HG02588 (cell line): ENCODE measurements at regions not wholly inside any gene's neighbourhood (a gene's known extent, or its start where the extent isn't known, plus 50 kb on each side); places are given as distances from the start of the nearest gene placed in this dataset.

Source experiments
- ATAC-seq: cut with Tn5 transposase; IDR thresholded peaks from one replicate; pipeline ENCODE4 v1.9.1; 2021; ENCODE audit warnings: mild to moderate bottlenecking, moderate library complexity; ENCODE audit not compliant: unreplicated experiment

DNA sequence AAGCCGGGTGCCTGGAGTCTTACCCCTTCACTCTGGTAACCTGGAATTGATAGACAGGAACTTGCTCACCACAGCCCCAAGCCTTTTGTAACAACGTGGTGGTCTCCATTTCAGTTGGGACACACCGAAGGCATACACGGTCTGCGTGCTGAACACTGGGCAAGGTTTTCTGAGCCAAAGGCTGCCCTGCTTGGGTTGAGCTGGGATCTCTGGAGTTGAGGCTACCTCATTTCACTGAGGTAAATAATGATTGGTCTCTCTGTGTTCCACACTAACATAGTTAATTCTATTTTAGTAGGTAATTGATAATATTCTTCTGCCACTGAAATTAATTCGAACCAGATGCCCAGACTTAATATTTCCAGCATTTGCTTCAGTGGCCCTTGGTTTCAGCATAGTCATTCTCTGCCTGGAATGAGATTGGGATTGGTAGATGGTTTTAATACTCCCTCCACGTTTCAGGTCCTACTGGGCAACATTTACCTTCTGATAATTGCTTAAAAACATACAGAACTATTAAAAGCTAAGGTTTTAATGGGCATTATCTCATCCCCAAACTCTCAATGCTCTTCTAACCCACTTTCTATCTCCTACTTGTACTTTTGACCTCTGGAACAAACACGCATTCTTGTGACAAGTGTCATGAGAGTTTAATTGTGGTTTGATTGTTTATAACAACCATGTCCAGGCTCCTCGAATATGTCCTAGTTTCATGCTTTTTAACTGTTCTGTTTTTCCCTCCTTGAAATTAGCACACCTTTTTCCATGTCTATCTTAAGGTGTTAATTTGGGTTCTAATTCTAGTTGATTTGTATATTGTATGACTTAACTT lies 202.3 kb upstream of the KLF6 start:
- ATAC-seq: no peak

DNA sequence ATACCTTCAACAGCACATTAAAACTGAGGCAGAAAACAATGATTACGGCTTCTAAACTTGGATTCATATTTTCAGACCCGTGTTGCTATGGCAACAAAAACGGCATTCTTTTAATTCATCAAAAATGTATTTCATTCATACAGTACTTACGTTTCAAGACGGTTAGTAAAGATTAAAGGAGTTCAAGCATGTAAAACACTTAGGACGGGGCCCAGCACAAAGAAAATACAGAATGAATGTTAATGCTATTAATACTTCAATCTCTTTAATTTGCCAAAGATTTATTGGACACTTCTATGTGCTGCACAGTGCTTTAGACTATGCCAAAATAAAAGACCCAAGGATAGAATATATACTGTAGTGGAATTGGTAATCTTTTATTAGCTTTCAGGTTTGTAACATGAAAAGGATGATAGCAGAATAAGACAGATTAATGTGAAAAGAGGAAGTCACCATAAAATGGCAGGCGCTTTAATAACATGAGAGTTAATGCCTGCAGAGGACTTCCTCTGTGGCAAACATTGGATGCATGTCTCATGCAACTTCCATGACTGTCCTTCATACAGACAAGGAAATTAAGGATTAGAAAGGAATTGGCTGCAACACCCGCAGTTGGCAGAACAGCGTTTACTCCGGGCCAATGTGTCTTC lies 201.6 kb upstream of the KLF6 start:
- no peak for ATAC-seq

DNA sequence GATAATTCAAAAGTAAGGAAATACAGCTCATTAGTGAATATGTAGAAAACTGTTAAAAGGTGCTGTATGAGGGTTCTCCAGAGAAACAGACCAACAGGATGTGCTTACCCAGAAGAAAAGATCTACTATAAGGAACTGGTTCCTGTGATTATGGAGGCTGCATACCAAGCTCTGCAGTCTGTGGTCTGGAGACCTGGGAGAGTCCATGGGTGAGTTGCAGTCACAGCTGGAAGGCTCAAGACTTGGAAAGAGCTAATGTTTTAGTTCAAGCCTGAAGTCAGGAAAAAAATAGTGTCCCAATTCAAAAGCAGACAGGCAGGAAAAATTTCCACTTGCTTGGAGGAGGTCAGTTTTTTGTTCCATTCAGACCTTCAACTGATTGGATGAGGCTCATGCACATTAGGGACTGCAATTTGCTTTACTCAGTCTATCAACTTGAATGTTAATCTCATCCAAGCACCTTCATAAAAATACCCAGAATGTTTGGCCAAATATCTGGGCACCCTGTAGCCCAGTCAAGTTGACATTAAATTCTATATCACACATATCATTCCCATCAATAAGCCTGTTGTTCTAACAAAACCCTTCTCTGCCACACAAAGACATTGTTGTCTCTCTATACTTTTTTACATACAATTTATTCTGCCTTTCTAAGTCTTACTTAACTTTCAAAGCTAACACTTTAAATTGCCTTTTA lies 197.9 kb upstream of the KLF6 start:
- ATAC-seq: no peak

DNA sequence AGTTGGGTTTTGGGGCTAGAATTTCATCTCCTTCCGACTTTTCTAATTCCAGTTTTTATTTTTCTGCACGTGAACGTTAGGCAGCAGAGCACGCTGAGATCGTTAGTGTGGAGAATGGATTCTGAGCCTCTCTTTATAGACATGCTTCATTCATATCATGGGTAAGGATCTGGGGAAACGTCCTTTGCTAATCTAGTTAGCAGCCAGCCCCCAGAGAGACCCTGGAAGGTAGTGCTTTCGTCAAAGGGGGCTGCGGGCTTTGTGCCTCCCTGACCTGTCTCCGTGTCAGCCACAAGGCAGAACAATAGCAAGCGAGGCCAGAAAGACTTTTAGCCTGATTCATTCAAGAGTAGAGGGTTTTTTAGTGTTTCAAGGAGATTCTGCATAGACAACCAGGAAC lies 196.3 kb upstream of the KLF6 start:
- ATAC-seq: no peak

DNA sequence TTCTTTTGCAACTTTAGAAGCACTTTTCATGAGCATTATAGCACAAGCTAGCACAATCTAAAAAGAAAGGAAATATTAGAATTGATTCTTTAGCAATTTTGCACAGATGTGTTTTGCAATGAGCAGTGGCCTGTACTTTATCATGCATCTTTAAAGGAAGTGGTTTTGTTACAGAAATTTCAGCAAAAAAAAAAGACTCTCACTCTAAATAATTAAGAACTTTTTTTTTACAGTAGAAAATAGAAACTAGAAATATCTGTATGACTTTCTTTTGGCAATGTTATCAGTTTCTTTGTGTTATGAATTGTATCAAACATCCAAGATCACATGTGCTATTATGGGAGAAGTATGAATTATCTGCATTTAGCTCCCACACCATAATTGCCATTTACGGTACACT lies 195.7 kb upstream of the KLF6 start:
- ATAC-seq: no peak

DNA sequence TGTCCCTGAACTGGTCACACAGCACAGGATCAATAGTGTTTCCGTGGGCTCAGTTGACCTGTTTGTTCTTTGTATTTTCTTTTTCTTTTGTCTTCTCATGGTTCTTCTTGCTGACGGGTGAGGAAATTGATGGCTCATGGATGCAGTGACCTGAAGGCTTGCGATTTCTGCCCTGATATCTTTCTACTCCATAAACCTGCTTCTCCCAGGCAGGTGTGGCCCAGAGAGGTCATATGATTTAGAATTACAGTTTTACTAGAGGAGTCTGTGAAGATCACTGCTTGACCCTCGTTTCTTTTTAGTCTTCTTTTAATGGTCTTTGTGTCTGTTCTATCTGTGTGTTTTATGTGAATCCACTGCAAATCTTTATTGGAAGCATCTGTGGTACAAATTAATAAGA lies 195.1 kb upstream of the KLF6 start:
- ATAC-seq: no peak

DNA sequence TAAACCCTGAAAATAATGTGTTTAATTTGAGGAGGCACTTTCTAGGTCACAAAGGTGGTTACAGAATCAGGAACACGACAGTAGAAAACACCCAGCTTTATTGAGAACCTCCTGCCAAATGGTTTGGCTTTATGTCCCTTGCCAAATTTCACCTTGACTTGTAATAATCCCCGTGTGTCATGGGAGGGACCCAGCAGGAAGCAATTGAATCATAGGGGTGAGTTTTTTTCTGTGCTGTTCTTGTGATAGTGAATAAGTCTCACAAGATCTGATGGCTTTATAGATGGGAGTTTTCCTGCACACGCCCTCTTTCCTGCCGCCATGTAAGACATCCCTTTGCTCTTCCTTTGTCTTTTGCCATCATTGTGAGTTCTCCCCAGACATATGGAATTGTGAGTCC lies 193.8 kb upstream of the KLF6 start:
- no peak for ATAC-seq

DNA sequence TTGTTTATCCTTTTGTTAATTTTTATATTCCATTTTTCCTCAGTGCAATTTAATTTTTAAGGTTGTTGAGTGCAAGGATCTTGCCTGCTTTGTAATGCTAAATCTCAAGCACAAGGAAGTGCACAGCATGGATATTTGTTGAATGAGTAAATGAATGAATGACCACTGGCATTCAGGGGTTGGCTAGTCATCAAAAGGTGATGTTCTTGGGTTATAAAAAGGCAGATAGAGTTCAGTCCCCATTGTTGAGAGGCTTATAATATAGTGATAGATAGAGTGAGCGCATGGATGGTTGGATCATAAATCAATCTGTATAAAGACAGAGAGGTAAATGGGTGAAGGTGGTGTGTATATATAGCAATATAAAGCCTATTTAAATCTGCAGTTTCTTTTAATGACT lies 193.2 kb upstream of the KLF6 start:
- ATAC-seq: no peak

DNA sequence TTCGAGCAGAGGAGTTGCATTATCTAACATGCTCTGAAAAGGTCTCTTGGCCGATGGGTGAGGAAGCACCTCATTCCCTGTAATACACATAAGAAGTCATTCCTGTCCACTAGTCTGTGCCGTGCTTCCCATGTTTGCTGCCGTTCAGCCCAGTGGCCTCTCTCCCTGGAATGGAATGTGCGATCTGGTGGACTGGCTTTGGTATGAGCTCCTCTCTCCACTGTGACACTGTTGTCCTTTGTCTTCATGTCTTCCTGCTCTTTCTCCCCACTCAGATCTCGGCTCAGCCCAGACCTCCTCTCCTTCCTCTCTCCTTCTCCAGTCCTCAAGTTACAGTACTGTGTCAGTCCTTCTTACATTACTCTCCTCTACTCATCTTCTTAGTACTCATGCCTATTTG lies 192.8 kb upstream of the KLF6 start:
- no peak for ATAC-seq

DNA sequence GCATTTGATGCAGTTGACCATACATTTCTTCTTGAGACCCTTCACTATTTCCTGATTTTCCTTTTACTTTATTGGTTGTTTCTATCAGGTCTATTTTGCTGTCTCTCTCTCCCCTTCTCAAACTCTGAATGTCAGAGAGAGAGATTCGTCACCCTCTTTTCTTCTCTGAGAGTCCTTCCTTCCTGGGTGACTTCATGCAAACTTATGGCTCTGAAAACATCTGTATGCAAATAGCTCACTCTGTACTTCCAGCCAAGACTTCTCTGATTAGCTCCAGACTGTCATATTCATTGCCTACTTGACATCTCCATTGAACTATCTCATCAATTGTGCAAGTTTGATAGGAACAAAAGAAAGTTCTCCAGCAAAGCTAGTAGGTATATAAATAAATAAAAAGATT lies 191.7 kb upstream of the KLF6 start:
- ATAC-seq: no peak

DNA sequence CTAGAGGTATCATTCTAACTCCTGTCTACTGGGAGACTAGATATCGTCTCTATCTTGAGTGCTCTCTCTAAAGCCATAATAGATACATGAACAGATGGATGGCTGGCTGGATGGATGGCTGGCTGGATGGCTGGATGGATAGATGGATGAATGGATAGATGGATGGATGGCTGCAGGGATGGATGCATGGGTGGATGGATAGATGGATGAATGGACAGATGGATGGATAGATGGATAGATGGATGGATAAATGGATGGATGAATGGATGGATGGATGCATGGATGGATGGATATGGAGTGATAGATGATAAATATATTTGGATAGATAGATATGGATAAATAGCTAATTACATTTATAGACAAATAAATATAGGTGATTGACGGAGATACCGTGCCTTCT lies 191.2 kb upstream of the KLF6 start:
- ATAC-seq: no peak

DNA sequence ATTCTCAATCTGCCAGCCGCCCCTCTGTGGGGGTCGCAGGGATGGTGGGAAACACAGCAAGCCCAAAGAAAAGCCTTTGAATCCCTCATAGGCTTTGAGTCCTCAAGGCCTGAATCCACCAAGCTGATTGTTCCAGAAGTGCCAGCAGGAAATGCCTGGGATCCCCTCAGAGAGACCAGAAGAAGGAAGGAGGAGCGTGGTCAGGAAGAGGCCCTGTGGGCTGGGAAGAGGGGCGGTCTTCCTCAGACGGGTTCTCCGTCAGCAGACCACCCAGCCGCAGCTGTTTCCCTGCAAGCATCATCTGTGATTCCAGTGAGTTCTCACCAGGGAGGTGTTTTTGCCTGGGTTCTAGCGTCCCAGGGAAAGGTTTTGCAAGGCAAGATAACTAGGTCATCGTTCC lies 190.0 kb upstream of the KLF6 start:
- ATAC-seq: no peak

DNA sequence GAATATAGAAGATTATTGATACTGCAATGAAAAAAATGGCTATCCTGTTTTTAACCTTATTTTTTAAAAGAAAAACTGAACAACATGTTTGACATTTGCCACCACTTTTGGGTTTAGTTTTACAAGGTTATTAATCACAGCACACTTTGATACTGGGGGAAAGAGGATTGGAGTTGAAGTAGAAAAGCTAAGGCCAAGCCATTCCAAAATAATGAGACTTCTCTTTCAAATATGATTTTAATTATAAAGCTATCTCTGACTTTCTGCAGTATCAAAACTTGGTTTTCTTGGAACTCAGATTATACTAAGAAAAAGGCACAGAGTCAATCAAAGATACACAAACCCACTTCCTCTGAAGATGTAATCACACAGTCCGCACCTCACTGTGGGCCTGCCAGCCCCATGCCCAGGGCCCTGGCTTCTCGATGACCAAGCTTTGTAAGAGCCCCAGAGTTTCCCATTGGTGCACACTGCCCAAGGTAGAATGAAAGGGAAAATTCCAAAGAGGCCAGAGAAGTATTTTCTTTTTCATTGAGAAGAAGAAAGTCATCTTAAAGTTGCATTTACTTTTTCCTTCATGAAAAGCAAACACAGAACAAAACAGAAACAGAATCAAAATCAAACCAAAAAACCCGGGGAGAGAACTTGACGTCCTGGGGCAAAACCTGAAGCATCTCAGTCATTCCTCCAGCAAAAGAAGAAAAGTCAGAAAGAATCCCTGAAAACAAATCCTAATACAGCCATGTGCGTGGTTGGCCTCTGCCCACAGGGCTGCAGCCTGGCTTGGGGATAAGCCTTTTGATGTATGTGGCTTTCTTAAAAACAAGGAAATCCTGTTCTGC lies 187.7 kb upstream of the KLF6 start:
- ATAC-seq: no peak

DNA sequence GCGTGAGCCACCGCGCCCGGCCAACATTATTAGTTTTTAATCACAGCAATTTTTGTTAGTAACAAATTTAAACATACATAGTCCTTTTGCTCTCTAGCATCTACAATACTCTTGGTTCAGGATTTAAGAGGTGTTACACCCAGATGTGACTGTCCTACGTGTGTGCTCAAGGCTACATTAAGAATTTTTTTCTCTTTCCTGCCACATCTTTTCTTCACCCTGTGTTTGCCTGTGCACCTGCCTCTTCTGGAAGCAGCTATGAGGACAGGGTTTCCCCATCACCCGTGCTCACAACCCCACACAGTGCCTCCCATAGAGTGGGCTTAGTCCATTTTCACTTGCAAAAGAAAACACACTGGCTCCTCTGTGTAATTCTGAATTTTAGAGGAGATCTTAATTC lies 186.7 kb upstream of the KLF6 start:
- no peak for ATAC-seq

DNA sequence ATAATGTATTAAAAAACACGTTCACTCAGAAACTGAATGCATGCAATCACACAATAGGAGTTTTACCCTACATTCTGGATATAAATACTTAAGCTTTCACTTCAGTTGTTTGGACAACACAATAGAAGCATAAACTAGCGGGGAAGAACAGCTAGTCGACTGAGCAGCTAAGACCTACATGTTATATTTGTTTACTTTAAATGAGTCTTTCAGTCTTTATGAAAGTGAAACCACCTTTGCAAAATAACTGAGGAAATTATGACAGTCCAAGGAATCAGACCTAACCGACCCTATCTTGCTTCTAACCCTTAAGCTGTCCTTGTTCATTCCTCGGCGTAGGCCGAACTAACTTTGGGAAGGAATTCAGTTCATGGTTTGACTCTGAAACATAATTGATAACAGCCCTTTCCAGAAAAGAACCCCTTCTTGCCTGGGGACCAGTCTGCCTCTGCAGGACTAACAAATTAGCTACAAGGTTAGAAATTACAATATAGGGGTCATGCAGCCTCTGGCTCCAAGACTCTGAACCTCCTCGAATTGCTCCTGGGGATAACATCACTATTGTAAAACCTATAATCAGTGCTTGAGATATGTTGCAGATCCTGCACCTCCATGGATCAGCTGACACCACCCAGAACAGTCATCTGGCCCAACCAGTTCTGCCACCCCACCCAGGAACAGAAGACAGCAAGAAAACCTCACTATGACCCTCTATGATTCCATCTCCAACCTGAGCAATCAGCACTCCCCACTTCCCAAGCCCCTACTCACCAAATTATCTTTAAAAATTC lies 185.1 kb upstream of the KLF6 start:
- no peak for ATAC-seq

DNA sequence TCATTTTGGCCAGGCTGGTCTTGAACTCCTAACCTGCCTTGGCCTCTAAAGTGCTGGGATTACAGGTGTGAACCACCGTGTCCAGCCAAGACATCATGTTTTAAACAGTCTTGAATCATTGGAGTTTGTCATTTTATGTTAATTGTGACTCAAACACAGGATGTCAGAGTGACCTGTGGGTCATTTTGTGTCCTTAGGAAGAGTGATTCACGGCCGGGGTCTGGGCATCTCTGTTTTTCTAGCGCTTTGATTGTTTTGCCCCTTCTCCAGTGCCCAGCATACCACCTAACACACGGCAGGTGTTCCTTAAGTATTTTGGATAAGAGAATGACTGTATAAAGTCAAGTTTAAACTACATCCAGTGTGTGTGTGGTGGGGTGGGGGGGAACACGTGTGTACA lies 183.7 kb upstream of the KLF6 start:
- ATAC-seq: no peak

DNA sequence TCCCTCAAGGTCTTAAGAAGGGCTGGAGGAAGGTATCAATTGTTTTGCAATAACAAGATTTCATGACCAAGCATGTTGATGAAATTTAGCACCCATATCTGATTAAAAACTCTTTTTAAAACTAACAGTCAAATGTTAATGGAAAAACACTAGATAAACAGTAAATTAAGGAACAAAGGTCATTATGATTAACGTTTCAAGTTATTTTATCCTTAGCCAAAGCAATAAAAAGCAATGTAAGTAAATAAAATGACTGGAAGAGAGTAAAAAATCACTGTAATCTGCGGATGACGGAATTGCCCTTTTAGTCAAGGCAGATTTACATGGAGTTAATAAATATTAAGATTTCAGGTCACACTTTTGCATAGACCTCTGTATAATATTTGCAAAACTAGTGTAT lies 179.5 kb upstream of the KLF6 start:
- no peak for ATAC-seq

DNA sequence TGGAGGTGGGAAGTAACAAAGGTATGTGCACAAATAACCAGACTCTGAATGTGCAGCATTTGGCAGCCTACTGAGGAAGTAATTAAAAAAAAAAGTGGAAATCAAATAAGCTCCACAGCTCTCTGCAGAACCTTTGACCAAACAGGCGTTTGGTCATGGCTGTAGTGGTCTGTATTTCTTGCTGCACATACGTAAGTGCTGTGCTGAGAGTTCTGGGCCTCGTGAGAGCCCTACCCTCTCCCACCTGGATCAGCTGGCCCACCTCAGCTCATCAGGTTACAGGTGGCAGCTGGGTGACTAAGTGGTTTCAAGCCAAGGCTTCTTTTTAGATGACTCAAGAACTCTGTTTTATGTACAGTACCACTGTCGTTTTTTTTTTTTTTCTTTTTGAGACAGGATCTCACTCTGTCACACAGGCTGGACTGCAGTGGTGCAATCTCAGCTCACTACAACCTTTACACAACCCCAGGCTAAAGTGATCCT lies 178.2 kb upstream of the KLF6 start:
- no peak for ATAC-seq

DNA sequence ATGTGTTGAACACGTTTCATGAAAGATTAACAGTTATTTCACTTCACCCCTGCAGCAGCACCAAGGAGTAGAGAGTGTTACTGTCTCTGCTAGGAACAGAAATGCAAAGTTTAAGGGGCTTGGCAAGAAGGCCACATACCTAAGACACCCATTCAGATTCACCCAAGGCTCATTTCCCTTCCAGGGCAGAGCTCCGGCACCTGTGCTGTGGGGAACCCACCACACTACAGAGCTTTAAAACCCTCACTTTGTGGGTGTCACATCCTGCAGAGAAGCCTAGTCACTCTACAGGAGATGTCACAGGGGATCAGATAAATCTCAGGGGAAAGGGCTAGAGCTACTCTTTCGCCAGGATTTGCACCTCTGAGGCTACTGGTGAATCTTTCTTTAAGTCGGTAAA lies 176.1 kb upstream of the KLF6 start:
- ATAC-seq: no peak

DNA sequence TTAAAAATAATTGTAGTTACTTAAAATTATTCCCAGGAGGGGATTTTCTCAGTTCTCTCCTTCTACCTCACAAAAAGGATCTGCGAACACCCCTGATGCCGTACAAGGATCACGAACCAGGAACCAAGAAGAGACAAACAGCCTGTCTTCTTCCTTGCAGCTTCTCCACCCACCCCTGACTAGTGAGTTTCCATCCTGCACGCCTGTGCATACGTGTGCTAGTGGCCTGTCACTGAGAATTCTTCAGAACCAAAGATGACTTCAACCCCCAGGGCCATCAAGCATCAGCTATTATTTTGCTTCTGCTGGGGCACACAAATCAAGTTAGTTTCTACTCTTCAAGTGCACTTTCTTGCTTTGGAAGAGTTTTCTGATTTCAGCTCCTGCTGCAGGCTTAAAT lies 175.5 kb upstream of the KLF6 start:
- no peak for ATAC-seq
